GM12864 (cell line): ENCODE measurements at regions not wholly inside any gene's neighbourhood (a gene's known extent, or its start where the extent isn't known, plus 50 kb on each side); places are given as distances from the start of the nearest gene placed in this dataset.

Source experiments
- DNase-seq: peaks from one replicate; pipeline ENCODE4 v3.0.0-alpha.2; 2011; ENCODE audit warnings: low read depth
- H3K4me3 ChIP-seq: 2 replicates; pipeline ENCODE4 v1.5.1; 2011; ENCODE audit warnings: mild to moderate bottlenecking, low read depth, low read length, control low read depth
- CTCF ChIP-seq: IDR thresholded peaks from 2 replicates; pipeline ENCODE4 v1.5.1; 2011; ENCODE audit warnings: low read depth, mild to moderate bottlenecking, moderate library complexity, low read length, control low read depth, inconsistent platforms; ENCODE audit errors: missing control alignments

- peak; percentile 22 for DNase-seq
- TF ChIP-seq CTCF: no peak
- no peak overlapping the region; the same call in 1 of the 2 replicates for H3K4me3 ChIP-seq
These were observed 367.4 kb downstream of the BTG1 start for GRCh38 chr12:91778091-91778832.

- no peak for DNase-seq
- TF ChIP-seq CTCF: no peak
- no peak overlapping the region for H3K4me3 ChIP-seq
These were observed 368.2 kb downstream of the BTG1 start for GRCh38 chr12:91777268-91777992.

GRCh38 chr12:91774434-91774921, 371.2 kb downstream of the BTG1 start:
- DNase-seq: no peak
- TF ChIP-seq CTCF: no peak
- no peak overlapping the region for H3K4me3 ChIP-seq

GRCh38 chr12:91773749-91774429, 371.8 kb downstream of the BTG1 start:
- H3K4me3 ChIP-seq: no peak overlapping the region
- TF ChIP-seq CTCF: no peak
- no peak for DNase-seq

GRCh38 chr12:91772411-91772810, 373.2 kb downstream of the BTG1 start:
- TF ChIP-seq CTCF: no peak
- H3K4me3 ChIP-seq: no peak overlapping the region
- DNase-seq: no peak

GRCh38 chr12:91769736-91770135, 375.9 kb downstream of the BTG1 start:
- H3K4me3 ChIP-seq: no peak overlapping the region
- no peak for TF ChIP-seq CTCF
- no peak for DNase-seq
